Mesothelial cell of epicardium (in vitro differentiated cells): ENCODE measurements at regions not wholly inside any gene's neighbourhood (a gene's known extent, or its start where the extent isn't known, plus 50 kb on each side); places are given as distances from the start of the nearest gene placed in this dataset.

Experiments
- DNase-seq, 2 experiments: peaks; one replicate each; pipeline ENCODE4 v3.0.0; 2021; ENCODE audit warnings: low spot score in 2 of 2; ENCODE audit not compliant: unreplicated experiment in 2 of 2
- H3K27ac Mint-ChIP-seq: 2 replicates; pipeline ENCODE4 v1.8.0; 2021; ENCODE audit warnings: mixed read lengths
- H3K27me3 Mint-ChIP-seq: 2 replicates; pipeline ENCODE4 v1.8.0; 2021; ENCODE audit warnings: low read depth, mixed read lengths
- H3K36me3 Mint-ChIP-seq: 2 replicates; pipeline ENCODE4 v1.8.0; 2021; ENCODE audit warnings: mixed read lengths
- H3K4me1 Mint-ChIP-seq: 2 replicates; pipeline ENCODE4 v1.8.0; 2021; ENCODE audit warnings: mixed read lengths
- H3K4me3 Mint-ChIP-seq: 2 replicates; pipeline ENCODE4 v1.8.0; 2021; ENCODE audit warnings: mild to moderate bottlenecking, moderate library complexity, mixed read lengths
- H3K9me3 Mint-ChIP-seq: 2 replicates; pipeline ENCODE4 v1.8.0; 2021; ENCODE audit warnings: mixed read lengths
- CTCF ChIP-seq: fragments of 200-600 bp; sonication (generic); IDR thresholded peaks from one replicate; pipeline ENCODE4 v1.5.0; 2021; ENCODE audit warnings: antibody characterized with exemption; ENCODE audit not compliant: unreplicated experiment

- no peak for TF ChIP-seq CTCF
- no peaks in the 10 kb centered on the region for H3K27me3 Mint-ChIP-seq
These were observed 343.1 kb upstream of the CDH2 start for GRCh38 chr18:28519997-28520396.

GRCh38 chr18:28514699-28515098 lies 337.8 kb upstream of the CDH2 start:
- H3K27me3 Mint-ChIP-seq, result no peaks in the 10 kb centered on the region
- peaks cover 17% of the 10 kb centered on the region for H3K4me1 Mint-ChIP-seq
- H3K27ac Mint-ChIP-seq, result no peak overlapping the region

More at GRCh38 chr18:28519997-28520396, 343.1 kb upstream of the CDH2 start:
- Mint-ChIP-seq H3K27ac (no peak overlapping the region), H3K4me1 (no peaks in the 10 kb centered on the region), H3K36me3 (no peaks in the 10 kb centered on the region), H3K4me3 (no peak overlapping the region), H3K9me3 (peaks cover 5% of the 10 kb centered on the region)
- no peak for DNase-seq

GRCh38 chr18:28512357-28512756 lies 335.4 kb upstream of the CDH2 start:
- H3K27ac Mint-ChIP-seq, result no peak overlapping the region
- H3K4me1 Mint-ChIP-seq, result peaks cover 17% of the 10 kb centered on the region
- no peaks in the 10 kb centered on the region for H3K27me3 Mint-ChIP-seq
- TF ChIP-seq CTCF, result no peak
- no peaks in the 10 kb centered on the region for H3K36me3 Mint-ChIP-seq
- H3K9me3 Mint-ChIP-seq, result no peaks in the 10 kb centered on the region
- DNase-seq, result no peak
- H3K4me3 Mint-ChIP-seq, result no peak overlapping the region

More at GRCh38 chr18:28514699-28515098, 337.8 kb upstream of the CDH2 start:
- H3K9me3 Mint-ChIP-seq, result peaks cover 5% of the 10 kb centered on the region
- TF ChIP-seq CTCF, result no peak
- H3K36me3 Mint-ChIP-seq, result no peaks in the 10 kb centered on the region
- no peak overlapping the region for H3K4me3 Mint-ChIP-seq
- no peak for DNase-seq

GRCh38 chr18:28511413-28511821 lies 334.5 kb upstream of the CDH2 start:
- H3K4me1 Mint-ChIP-seq, result peaks cover 17% of the 10 kb centered on the region
- H3K27me3 Mint-ChIP-seq, result no peaks in the 10 kb centered on the region
- H3K9me3 Mint-ChIP-seq, result no peaks in the 10 kb centered on the region
- no peak overlapping the region for H3K4me3 Mint-ChIP-seq
- DNase-seq, result no peak
- H3K36me3 Mint-ChIP-seq, result no peaks in the 10 kb centered on the region
- TF ChIP-seq CTCF, result no peak
- H3K27ac Mint-ChIP-seq, result peak overlapping the region; percentile 32

GRCh38 chr18:28510210-28510609 lies 333.3 kb upstream of the CDH2 start:
- Mint-ChIP-seq H3K4me1 (peaks cover 17% of the 10 kb centered on the region), H3K4me3 (no peak overlapping the region), H3K9me3 (no peaks in the 10 kb centered on the region), H3K27me3 (no peaks in the 10 kb centered on the region), H3K36me3 (no peaks in the 10 kb centered on the region), H3K27ac (no peak overlapping the region)
- no peak for DNase-seq
- TF ChIP-seq CTCF, result no peak

- no peaks in the 10 kb centered on the region for H3K4me1 Mint-ChIP-seq
- H3K36me3 Mint-ChIP-seq, result no peaks in the 10 kb centered on the region
- H3K27ac Mint-ChIP-seq, result no peak overlapping the region
- no peaks in the 10 kb centered on the region for H3K9me3 Mint-ChIP-seq
- no peaks in the 10 kb centered on the region for H3K27me3 Mint-ChIP-seq
- no peak for TF ChIP-seq CTCF
- DNase-seq, result no peak
- no peak overlapping the region for H3K4me3 Mint-ChIP-seq
These were observed 327.1 kb upstream of the CDH2 start for GRCh38 chr18:28504066-28504465.
